ENCODE measurements at regions not wholly inside any gene's neighbourhood (a gene's known extent, or its start where the extent isn't known, plus 50 kb on each side); places are given as distances from the start of the nearest gene placed in this dataset.

- DNase-seq (ENCODE audit: low spot score) = no peak
Observed at GRCh38 chr3:153072382-153072781, 89.6 kb upstream of the RAP2B start.

DNA sequence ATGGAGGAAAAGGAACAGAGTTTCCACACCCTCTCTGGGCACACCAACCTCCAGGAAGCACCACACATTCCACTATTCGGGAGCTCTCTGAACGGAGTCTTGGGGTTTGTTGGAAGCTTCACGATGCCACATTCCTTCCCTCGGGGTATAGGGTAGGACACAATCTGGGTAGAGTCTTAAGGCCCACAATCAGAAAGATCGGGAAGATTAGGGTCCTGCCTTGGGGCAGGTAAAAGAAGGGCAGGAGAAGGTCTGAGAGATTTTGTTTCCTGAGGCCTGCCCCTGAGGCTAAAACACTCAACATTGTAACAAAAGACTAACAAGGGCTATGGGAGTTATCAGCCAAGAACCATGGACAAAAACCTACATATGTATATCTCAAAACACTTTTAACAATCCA is 89.2 kb upstream of the RAP2B start:
- DNase-seq (ENCODE audit: low spot score) = no peak

GRCh38 chr3:153073636-153074035 is 88.4 kb upstream of the RAP2B start:
- no peak for DNase-seq (ENCODE audit: low spot score)

- DNase-seq (ENCODE audit: low spot score) = no peak
Observed at GRCh38 chr3:153078826-153079225, 83.2 kb upstream of the RAP2B start.

GRCh38 chr3:153079386-153079785 is 82.6 kb upstream of the RAP2B start:
- no peak for DNase-seq (ENCODE audit: low spot score)

DNA sequence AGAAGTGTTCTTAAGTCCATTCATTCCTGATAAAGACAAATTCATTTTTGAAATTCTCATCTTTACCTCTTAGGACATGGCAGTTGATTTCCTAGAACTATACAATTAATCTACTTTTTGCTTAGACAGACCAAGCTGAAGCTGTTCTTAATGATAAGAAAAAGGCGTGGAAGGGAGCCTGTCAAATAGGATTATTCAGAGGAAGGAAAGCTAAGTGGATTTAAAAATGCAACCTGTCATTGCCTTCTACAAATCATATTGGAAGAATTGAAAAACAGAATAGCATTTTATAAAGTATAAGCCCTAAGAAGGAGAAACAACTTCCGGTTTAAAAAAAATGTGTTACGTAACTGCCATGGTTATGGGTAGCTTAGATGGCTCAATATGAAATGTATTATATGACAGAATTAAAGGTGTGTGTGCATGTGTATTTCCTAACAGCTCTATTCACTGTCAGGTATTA is 81.2 kb upstream of the RAP2B start:
- no peak for DNase-seq (ENCODE audit: low spot score)

DNA sequence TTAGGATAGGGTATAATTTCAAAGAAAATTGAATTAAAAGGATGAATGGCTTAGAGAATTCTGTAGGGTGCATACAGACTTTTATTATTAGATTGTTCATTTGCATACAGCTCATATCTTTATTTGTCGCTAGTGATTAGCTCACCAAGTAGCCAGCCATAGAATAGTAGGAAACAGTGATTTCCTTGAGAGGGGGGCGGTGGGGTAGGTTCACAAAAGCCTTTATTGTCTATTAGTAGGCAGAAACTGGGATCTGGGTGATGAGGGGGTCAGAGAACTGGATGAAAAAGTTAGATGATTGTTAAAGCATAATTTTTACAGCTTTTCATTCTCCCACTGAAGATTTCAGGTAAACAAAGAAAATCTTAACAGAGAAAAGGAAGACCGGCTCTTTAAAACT is 77.6 kb upstream of the RAP2B start:
- no peak for DNase-seq (ENCODE audit: low spot score)

DNA sequence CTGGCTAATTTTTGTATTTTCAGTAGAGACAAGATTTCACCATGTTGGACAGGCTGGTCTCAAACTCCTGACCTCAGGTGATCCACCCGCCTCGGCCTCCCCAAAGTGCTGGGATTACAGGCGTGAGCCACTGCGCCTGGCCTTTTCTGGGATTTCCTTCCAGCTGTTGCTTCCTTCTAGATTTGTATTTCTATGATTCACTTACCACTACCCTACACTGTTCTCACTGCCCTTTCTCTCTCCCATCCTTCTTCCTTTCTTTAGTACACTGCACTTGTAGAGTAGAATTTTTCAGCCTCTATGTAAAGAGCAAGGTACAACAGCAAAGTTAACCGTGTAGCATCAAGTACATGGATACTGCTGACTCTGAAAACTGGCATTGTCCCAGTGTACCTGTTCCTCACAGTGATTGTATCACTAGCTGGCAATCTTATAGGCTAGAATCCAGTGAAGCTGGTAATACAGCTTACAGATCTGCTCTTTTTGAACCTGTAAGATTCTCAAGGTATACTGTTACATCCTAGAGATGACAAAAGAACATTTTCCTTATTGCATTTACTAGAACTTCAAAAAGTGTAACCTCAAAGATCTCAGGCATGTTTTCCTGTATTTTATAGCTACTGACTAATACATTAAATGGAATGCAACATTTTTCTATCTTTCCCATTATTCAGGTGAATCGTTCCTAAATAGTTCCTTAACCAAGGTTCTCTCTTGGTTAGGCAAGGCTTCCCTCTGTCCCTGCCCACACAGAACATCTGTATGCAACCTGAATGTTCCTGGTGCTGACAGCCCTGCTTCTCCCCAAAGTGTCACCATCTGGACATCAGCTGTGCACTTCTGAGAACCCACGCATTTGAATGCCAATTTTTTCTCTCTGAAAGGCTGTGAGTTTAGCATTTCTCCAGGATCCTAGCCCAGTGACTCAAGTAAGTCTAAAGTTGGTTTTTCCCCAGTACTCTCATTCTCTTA is 74.1 kb upstream of the RAP2B start:
- DNase-seq (ENCODE audit: low spot score) = no peak

GRCh38 chr3:153089620-153090019 is 72.4 kb upstream of the RAP2B start:
- DNase-seq (ENCODE audit: low spot score) = no peak

- no peak for DNase-seq (ENCODE audit: low spot score)
Observed at GRCh38 chr3:153090973-153091372, 71.1 kb upstream of the RAP2B start.

DNA sequence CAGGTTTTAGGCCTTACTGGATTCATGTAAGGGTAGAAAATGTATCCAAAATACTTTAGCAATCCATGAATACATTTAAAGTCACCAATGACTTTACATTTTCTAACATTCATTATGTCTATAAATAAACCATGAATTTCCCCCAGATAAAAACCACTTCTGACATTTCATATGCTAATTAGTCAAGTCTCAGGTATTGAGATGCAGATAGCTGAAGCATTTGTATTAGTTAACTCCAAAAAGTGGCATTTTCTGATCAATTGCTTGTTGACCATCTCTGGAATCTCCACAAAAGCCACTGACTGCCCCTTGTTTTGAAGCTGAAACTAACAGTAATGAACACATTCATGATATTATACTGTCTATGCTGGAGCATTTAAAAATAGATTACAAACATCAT is 68.4 kb upstream of the RAP2B start:
- no peak for DNase-seq (ENCODE audit: low spot score)

DNA sequence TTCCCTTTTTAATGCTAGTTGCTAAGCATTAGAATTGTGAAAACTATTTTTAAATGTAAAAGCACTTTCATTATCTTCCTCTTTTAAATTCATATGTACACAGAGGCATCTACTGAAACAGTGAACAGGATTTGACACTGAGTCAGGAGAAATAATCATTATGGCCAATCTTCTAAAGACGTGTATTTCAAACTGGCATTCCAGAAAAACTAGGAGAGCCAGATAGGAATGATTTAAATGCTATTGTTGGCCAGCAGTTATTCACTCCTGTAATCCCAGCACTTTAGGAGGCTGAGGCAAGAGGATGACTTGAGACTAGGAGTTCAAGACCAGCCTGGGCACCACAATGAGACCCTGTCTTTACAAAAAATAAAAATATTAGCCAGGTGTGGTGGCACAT is 67.6 kb upstream of the RAP2B start:
- no peak for DNase-seq (ENCODE audit: low spot score)

GRCh38 chr3:153095441-153095840 is 66.6 kb upstream of the RAP2B start:
- no peak for DNase-seq (ENCODE audit: low spot score)

- peak; percentile 13 for DNase-seq (ENCODE audit: low spot score)
Observed at GRCh38 chr3:153096731-153097131, 65.3 kb upstream of the RAP2B start.

DNA sequence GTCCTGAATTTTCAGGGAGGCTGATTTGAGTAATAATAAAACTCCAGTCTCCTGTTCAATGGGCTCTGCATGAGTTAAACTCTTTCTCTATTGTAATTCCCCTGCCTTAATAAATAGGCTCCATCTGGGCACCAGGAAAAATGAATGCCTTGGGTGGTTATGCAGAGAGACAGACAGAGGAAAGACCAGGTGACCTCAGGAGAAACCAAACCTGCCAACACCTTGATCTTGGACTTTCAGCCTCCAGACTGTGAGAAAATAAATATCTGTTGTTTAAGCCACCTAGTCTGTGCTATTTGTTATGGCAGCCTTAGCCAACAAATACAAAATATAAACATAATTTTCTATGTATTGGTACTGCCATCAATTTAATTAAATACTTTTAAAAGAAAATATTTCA is 64.8 kb upstream of the RAP2B start:
- no peak for DNase-seq (ENCODE audit: low spot score)

GRCh38 chr3:153099131-153099530 is 62.9 kb upstream of the RAP2B start:
- no peak for DNase-seq (ENCODE audit: low spot score)

DNA sequence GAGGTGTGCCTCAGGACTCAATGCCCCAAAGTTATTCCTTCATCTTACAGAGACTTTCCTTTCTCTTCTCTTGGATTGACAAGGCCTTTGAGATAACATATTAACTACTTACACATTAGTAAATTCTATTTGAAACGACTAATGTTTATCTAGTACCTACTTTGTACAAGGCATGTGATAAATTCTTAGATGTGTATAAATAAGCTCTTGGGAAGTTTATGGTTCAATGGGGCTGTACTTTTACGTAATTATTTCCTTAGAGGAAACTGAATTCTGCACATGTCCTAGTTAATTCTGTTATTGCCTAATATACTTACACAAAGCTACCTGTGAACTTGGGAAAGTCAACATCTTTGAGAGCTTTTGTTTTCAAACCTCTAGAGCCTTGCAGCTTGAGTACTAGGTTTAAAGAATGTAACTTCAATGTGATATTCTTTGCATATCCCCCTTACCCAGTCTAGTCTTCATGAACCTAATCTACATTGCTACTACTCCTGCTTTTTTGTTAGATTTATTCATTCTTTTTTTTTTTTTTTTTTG is 58.5 kb upstream of the RAP2B start:
- DNase-seq (ENCODE audit: low spot score) = no peak

DNA sequence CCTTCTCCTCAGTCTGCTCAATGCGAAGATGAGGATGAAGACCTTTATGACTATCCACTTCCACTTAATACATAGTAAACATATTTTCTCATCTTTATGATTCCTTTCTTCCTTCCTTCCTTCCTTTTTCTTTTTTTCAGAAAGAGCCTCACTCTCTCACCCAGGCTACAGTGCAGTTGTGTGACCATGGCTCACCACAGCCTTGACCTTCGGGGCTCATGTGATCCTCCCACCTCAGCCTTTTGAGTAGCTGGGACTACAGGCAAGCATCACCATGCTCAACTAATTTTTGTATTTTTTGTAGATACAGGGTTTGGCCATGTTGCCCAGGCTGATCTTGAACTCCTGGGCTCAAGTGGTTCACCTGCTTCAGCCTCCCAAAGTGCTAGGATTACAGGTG is 52.0 kb upstream of the RAP2B start:
- DNase-seq (ENCODE audit: low spot score) = no peak

DNA sequence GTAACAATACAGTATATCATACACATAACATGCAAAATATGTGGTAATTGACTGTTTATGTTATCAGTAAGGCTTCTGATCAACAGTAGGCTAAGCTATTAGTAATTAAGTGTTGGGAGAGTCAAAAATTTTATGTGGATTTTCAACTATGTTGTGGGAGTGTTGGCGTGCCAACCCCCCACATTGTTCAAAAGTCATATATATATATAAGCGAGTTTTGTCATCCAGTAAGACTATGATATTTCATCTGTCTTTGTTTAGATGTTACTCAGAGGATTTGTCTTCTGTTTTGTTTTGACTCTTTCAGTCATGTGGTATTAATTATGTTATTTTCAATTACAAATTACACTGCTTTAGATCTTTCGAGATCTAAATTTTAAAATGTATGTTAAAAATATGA is 51.0 kb upstream of the RAP2B start:
- DNase-seq (ENCODE audit: low spot score) = no peak

All from mucosa of gallbladder (tissue), 1 donor.